IMR-90 (cell line): ENCODE measurements at regions not wholly inside any gene's neighbourhood (a gene's known extent, or its start where the extent isn't known, plus 50 kb on each side); places are given as distances from the start of the nearest gene placed in this dataset.

ENCODE experiments used
- ATAC-seq: fragments of 200-7000 bp; cut with Tn5 transposase; 2 replicates; pipeline ENCODE4 v1.9.1; 2020; ENCODE audit warnings: low read depth, mild to moderate bottlenecking, moderate library complexity
- BruUV-seq: library from RNA; stranded (reverse); fragments of 400-500 nt; replicated peaks from 2 replicates; lab custom pipeline; 2021; lab: Mats Ljungman, UMichigan
- CTCF ChIA-PET: fragments of 300-600 bp; formaldehyde crosslinking; extraction: SDS; loops from one replicate; lab custom pipeline; 2021; ENCODE audit warnings: antibody characterized with exemption; lab: Yijun Ruan, JAX
- POLR2A ChIA-PET: fragments of 300-600 bp; sonication (Branson Sonifier 250); formaldehyde crosslinking; loops from one replicate; lab custom pipeline; 2022; ENCODE audit warnings: antibody characterized with exemption; ENCODE audit not compliant: unreplicated experiment; lab: Charles Lee
- DNase-seq: peaks from one replicate; pipeline ENCODE4 v3.0.0; 2013
- H2AFZ ChIP-seq: replicated peaks from 2 replicates; pipeline ENCODE3; 2013; ENCODE audit warnings: low read length, mild to moderate bottlenecking; ENCODE audit not compliant: poor library complexity
- H2AK5ac ChIP-seq: 2 replicates; pipeline ENCODE4 v1.6.1; 2013; ENCODE audit warnings: low read depth, low read length, inconsistent platforms
- H2AK9ac ChIP-seq: replicated peaks from 2 replicates; pipeline ENCODE3; 2013; ENCODE audit warnings: mild to moderate bottlenecking, low read depth, low read length, moderate library complexity; ENCODE audit not compliant: poor library complexity
- H2BK120ac ChIP-seq: 2 replicates; pipeline ENCODE4 v1.6.1; 2013; ENCODE audit warnings: low read depth, low read length, inconsistent platforms
- H2BK15ac ChIP-seq: 3 replicates; pipeline ENCODE4 v1.6.1; 2013; ENCODE audit warnings: low read depth, low read length, inconsistent platforms
- H2BK20ac ChIP-seq: 2 replicates; pipeline ENCODE4 v1.6.1; 2013; ENCODE audit warnings: low read depth, mild to moderate bottlenecking, inconsistent platforms, low read length, moderate library complexity
- H2BK5ac ChIP-seq: 2 replicates; pipeline ENCODE4 v1.6.1; 2013; ENCODE audit warnings: mild to moderate bottlenecking, low read depth, low read length, inconsistent platforms; ENCODE audit not compliant: poor library complexity, severe bottlenecking
- H3K14ac ChIP-seq: replicated peaks from 2 replicates; pipeline ENCODE4 v1.6.1; 2013; ENCODE audit warnings: low read depth, low read length, inconsistent platforms
- H3K18ac ChIP-seq: 2 replicates; pipeline ENCODE4 v1.6.1; 2013; ENCODE audit warnings: low read depth, low read length, control low read depth
- H3K23ac ChIP-seq: 2 replicates; pipeline ENCODE4 v1.6.1; 2013; ENCODE audit warnings: low read depth, low read length, inconsistent platforms
- H3K27ac ChIP-seq: 2 replicates; pipeline ENCODE4 v1.5.1; 2013; ENCODE audit warnings: mild to moderate bottlenecking, control low read depth, low read length; ENCODE audit not compliant: insufficient read depth
- H3K27me3 ChIP-seq: 2 replicates; pipeline ENCODE4 v1.6.1; 2013; ENCODE audit warnings: low read length; ENCODE audit not compliant: control insufficient read depth, insufficient read depth
- H3K36me3 ChIP-seq: 2 replicates; pipeline ENCODE4 v1.6.1; 2013; ENCODE audit warnings: low read length, mixed read lengths; ENCODE audit not compliant: control insufficient read depth, insufficient read depth
- H3K4ac ChIP-seq: 2 replicates; pipeline ENCODE4 v1.6.1; 2013; ENCODE audit warnings: low read depth, low read length, inconsistent platforms
- H3K4me1 ChIP-seq: 2 replicates; pipeline ENCODE4 v1.6.1; 2013; ENCODE audit warnings: low read length, mixed read lengths; ENCODE audit not compliant: control insufficient read depth, insufficient read depth
- H3K4me2 ChIP-seq: 2 replicates; pipeline ENCODE4 v1.6.1; 2013; ENCODE audit warnings: low read depth, mild to moderate bottlenecking, control low read depth, low read length, moderate library complexity
- H3K4me3 ChIP-seq: 2 replicates; pipeline ENCODE4 v1.5.1; 2013; ENCODE audit warnings: low read depth, mild to moderate bottlenecking, control low read depth, low read length, moderate library complexity; ENCODE audit not compliant: insufficient read depth
- H3K56ac ChIP-seq: 2 replicates; pipeline ENCODE4 v1.6.1; 2013; ENCODE audit warnings: low read length, inconsistent platforms; ENCODE audit not compliant: insufficient read depth; ENCODE audit errors: extremely low read depth
- H3K79me1 ChIP-seq, 2 experiments: 2 replicates each; pipeline ENCODE4 v1.6.1; 2013; ENCODE audit warnings: low read length in 2 of 2, inconsistent platforms in 1 of 2, low read depth in 1 of 2
- H3K9ac ChIP-seq: 2 replicates; pipeline ENCODE4 v1.6.1; 2013; ENCODE audit warnings: low read depth, low read length, control low read depth
- H3K9me1 ChIP-seq: 2 replicates; pipeline ENCODE4 v1.6.1; 2013; ENCODE audit warnings: low read length, inconsistent platforms; ENCODE audit not compliant: insufficient read depth
- H3K9me3 ChIP-seq: 2 replicates; pipeline ENCODE4 v1.6.1; 2013; ENCODE audit warnings: low read length; ENCODE audit not compliant: control insufficient read depth, insufficient read depth
- H4K20me1 ChIP-seq: 2 replicates; pipeline ENCODE4 v1.6.1; 2013; ENCODE audit warnings: low read length, inconsistent platforms; ENCODE audit not compliant: insufficient read depth
- H4K5ac ChIP-seq: 2 replicates; pipeline ENCODE4 v1.6.1; 2013; ENCODE audit warnings: mild to moderate bottlenecking, low read depth, low read length, control low read depth
- H4K8ac ChIP-seq, 2 experiments: 2 replicates each; pipeline ENCODE4 v1.6.1; 2013; ENCODE audit warnings: low read depth in 2 of 2, low read length in 2 of 2, control low read depth in 1 of 2, inconsistent platforms in 1 of 2
- H4K91ac ChIP-seq: 2 replicates; pipeline ENCODE4 v1.6.1; 2013; ENCODE audit warnings: low read depth, low read length, inconsistent platforms; ENCODE audit not compliant: insufficient read depth
- CEBPB ChIP-seq: IDR thresholded peaks from 2 replicates; pipeline ENCODE4 v1.6.1; 2012; ENCODE audit warnings: low read depth, low read length, improper control_type of control experiment
- CHD1 ChIP-seq: IDR thresholded peaks from 2 replicates; pipeline ENCODE4 v1.6.1; 2012; ENCODE audit warnings: low read depth, low read length, improper control_type of control experiment
- FOS ChIP-seq: fragments of 150-350 bp; IDR thresholded peaks from 2 replicates; pipeline ENCODE4 v1.6.1; 2016; ENCODE audit warnings: low read depth, low read length
- MAFK ChIP-seq: IDR thresholded peaks from 2 replicates; pipeline ENCODE4 v1.6.1; 2012; ENCODE audit warnings: low read depth, low read length, improper control_type of control experiment
- MXI1 ChIP-seq: IDR thresholded peaks from 2 replicates; pipeline ENCODE4 v1.6.1; 2012; ENCODE audit warnings: low read depth, mild to moderate bottlenecking, low read length, moderate library complexity, borderline replicate concordance
- NFE2L2 ChIP-seq: fragments of 150-350 bp; IDR thresholded peaks from 2 replicates; pipeline ENCODE4 v1.6.1; 2016; ENCODE audit warnings: low read depth, mild to moderate bottlenecking, low read length
- POLR2A ChIP-seq: IDR thresholded peaks from 2 replicates; pipeline ENCODE4 v1.6.1; 2012; ENCODE audit warnings: mild to moderate bottlenecking, low read depth, low read length
- RAD21 ChIP-seq: IDR thresholded peaks from 2 replicates; pipeline ENCODE4 v1.6.1; 2012; ENCODE audit warnings: low read length, improper control_type of control experiment
- RFX5 ChIP-seq: IDR thresholded peaks from 2 replicates; pipeline ENCODE4 v1.8.0; 2012; ENCODE audit warnings: low read depth, mild to moderate bottlenecking, low read length, moderate library complexity
- SMC3 ChIP-seq: fragments of 150-350 bp; IDR thresholded peaks from 2 replicates; pipeline ENCODE4 v1.6.1; 2016; ENCODE audit warnings: low read depth, mild to moderate bottlenecking, antibody characterized with exemption, low read length, moderate library complexity
- WGBS, 2 experiments: methylation state at CpG; one replicate each; pipeline versions ENCODE4 v1.1.5 to v1.1.7; 2013; ENCODE audit warnings: missing lambda C conversion rate in 2 of 2; ENCODE audit not compliant: insufficient read length in 1 of 2; ENCODE audit errors: extremely low coverage in 2 of 2; 5-methylcytosine and 5-hydroxymethylcytosine counted together
- dilution Hi-C: fragments of 300-500 bp; cut with HindIII; formaldehyde crosslinking; loops from one replicate; pipeline ENCODE4 v1.14.3; 2018; ENCODE audit warnings: low sequenced_read_pairs; ENCODE audit not compliant: unreplicated experiment
- in situ Hi-C: fragments of 300-500 bp; cut with MboI; formaldehyde crosslinking; loops from 3 replicates; pipeline ENCODE4 v1.14.3; 2019; ENCODE audit warnings: low sequenced_read_pairs, inconsistent platforms, mixed read lengths
- intact Hi-C: fragments of 100-400 bp; cut with micrococcal nuclease; formaldehyde crosslinking; loops from 2 replicates; pipeline ENCODE4 v1.10.0; 2022
- TF ChIP-seq, protein P1 (sequence below): fragments of 150-350 bp; IDR thresholded peaks from 2 replicates; pipeline ENCODE4 v1.6.1; 2017; ENCODE audit warnings: mild to moderate bottlenecking, antibody characterized with exemption, low read length, low read depth

DNA sequence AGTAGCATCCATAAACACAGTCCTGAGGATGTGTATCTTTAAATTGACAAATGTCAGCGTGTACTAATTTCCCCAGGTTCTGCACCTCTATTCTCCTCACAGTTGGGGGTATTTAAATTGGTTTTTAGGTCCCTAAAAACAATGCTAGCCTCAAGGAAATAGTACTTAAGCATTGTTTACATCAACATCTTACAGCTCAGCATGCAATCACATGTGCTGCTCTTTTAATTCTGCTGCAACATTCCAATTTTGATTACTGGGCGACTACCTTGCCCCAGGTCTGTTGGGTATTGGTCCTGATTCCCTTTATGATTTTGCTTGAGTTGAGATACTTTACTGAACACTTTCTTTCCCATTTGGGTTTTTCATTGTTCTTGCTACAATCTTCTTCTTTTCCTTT is 616.6 kb downstream of the CCER1 start:
- H3K56ac ChIP-seq, result no peak overlapping the region
- no TSS peak for BruUV-seq
- no peak overlapping the region for H3K9ac ChIP-seq
- no peaks in the 10 kb centered on the region for H3K9me1 ChIP-seq
- H3K14ac ChIP-seq, result no peak overlapping the region
- no peak overlapping the region for H2BK120ac ChIP-seq
- TF ChIP-seq CEBPB (no peak), SMC3 (no peak), FOS (no peak), NFE2L2 (no peak), MXI1 (no peak), POLR2A (no peak), RFX5 (no peak), CHD1 (no peak), MAFK (no peak), RAD21 (no peak)
- TF ChIP-seq, protein P1, sequence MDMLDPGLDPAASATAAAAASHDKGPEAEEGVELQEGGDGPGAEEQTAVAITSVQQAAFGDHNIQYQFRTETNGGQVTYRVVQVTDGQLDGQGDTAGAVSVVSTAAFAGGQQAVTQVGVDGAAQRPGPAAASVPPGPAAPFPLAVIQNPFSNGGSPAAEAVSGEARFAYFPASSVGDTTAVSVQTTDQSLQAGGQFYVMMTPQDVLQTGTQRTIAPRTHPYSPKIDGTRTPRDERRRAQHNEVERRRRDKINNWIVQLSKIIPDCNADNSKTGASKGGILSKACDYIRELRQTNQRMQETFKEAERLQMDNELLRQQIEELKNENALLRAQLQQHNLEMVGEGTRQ, result no peak
- no peak overlapping the region for H3K23ac ChIP-seq
- H3K9me3 ChIP-seq, result no peaks in the 10 kb centered on the region
- H3K4me2 ChIP-seq, result no peak overlapping the region
- WGBS, 2 experiments, result no CpG with 5 or more reads among the region's 2 CpGs
- no peak overlapping the region for H4K91ac ChIP-seq
- ChIA-PET POLR2A (no interaction called here), CTCF (no interaction called here)
- no peak overlapping the region for H4K5ac ChIP-seq
- no peak overlapping the region for H2AFZ ChIP-seq
- H3K79me1 ChIP-seq, result no peaks in the 10 kb centered on the region
- dilution Hi-C loops (no loop called here), intact Hi-C loops (loop anchor here (5.0 kb wide), 1 partner anchor 796 kb away; no protein-coding TSS in a partner anchor), in situ Hi-C loops (no loop called here)
- H2AK9ac ChIP-seq, result no peak overlapping the region
- H3K36me3 ChIP-seq, result no peaks in the 10 kb centered on the region
- H3K4me3 ChIP-seq, result no peak overlapping the region
- no peak overlapping the region for H3K4ac ChIP-seq
- H2AK5ac ChIP-seq, result no peak overlapping the region
- no peak overlapping the region for H4K8ac ChIP-seq
- no peaks in the 10 kb centered on the region for H4K20me1 ChIP-seq
- no peak overlapping the region for H2BK20ac ChIP-seq
- ATAC-seq (no peak), DNase-seq (no peak)
- H3K4me1 ChIP-seq, result no peaks in the 10 kb centered on the region
- no peak overlapping the region for H3K27ac ChIP-seq
- no peak overlapping the region for H2BK15ac ChIP-seq
- H3K27me3 ChIP-seq, result no peaks in the 10 kb centered on the region
- H3K18ac ChIP-seq, result no peak overlapping the region
- no peak overlapping the region for H2BK5ac ChIP-seq
